Uterus (tissue), 3 donors: ENCODE measurements at regions not wholly inside any gene's neighbourhood (a gene's known extent, or its start where the extent isn't known, plus 50 kb on each side); places are given as distances from the start of the nearest gene placed in this dataset.

Experiments
- DNase-seq, 2 donors: peaks; one replicate each; pipeline ENCODE4 v3.0.0-alpha.2; 2019 to 2020
- H3K27ac ChIP-seq, 2 donors: fragments of 200-600 bp; sonication (generic); 1 replicate in 1 of 2; 2 replicates in 1 of 2; pipeline ENCODE4 v1.5.1; 2016 to 2018
- H3K27me3 ChIP-seq, 2 donors: fragments of 200-600 bp; sonication (generic); one replicate each; pipeline ENCODE4 v1.5.1; 2018 to 2019; ENCODE audit warnings: control low read depth in 1 of 2
- H3K36me3 ChIP-seq, 2 donors: fragments of 200-600 bp; sonication (generic); one replicate each; pipeline ENCODE4 v1.5.1; 2019; ENCODE audit warnings: control low read depth in 1 of 2
- H3K4me1 ChIP-seq, 2 donors: fragments of 200-600 bp; sonication (generic); one replicate each; pipeline ENCODE4 v1.5.1; 2018 to 2019; ENCODE audit warnings: control low read depth in 1 of 2
- H3K4me3 ChIP-seq, 2 donors: fragments of 200-600 bp; sonication (generic); 1 replicate in 1 of 2; 2 replicates in 1 of 2; pipeline ENCODE4 v1.5.1; 2018 to 2019; ENCODE audit warnings: mild to moderate bottlenecking in 1 of 2
- H3K9me3 ChIP-seq, 2 donors: fragments of 200-600 bp; sonication (generic); one replicate each; pipeline ENCODE4 v1.5.1; 2019; ENCODE audit warnings: control low read depth in 1 of 2
- POLR2A ChIP-seq, 2 donors: fragments of 450-650 bp; IDR thresholded peaks; one replicate each; pipeline ENCODE4 v1.6.1; 2016; ENCODE audit warnings: antibody characterized with exemption in 2 of 2, mild to moderate bottlenecking in 1 of 2, moderate library complexity in 1 of 2
- intact Hi-C: fragments of 100-400 bp; cut with DNase I; formaldehyde crosslinking; loops from one replicate; pipeline ENCODE4 v1.15.1; 2023; ENCODE audit warnings: low total_unique reads
- TF ChIP-seq, protein P1 (sequence below), 4 experiments: fragments of 200-600 bp in 2 of 4; fragments of 450-650 bp in 2 of 4; sonication (generic) in 2 of 4; IDR thresholded peaks; one replicate each; pipeline ENCODE4 v1.5.1; 2016 to 2019; ENCODE audit warnings: antibody characterized with exemption in 4 of 4, mild to moderate bottlenecking in 2 of 4, moderate library complexity in 1 of 4
- donor health status: DM: yes; HTN: yes; CAD: no.

DNA sequence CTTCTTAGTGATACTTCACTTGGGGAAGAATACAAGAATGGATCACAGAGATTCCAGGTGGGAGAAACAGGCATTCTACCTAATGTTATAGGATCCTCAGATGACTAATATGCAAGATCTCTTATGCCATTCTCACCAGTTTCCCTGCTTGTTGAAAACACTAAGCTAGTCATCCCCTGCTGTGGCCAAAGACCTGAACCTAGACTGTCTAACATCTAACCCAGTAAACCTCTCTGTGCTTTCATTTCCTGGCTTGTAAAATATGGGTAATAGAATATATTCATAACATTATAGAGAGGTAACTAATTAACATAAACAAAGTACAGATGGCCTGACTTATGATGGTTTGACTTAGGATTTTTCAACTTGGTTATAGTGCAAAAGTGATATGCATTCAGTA lies 776.3 kb downstream of the TUSC7 start:
- no peaks in the 10 kb centered on the region for H3K4me1 ChIP-seq
- no peak for TF ChIP-seq POLR2A (IDR thresholded peaks at IDR 0.05)
- TF ChIP-seq, protein P1, sequence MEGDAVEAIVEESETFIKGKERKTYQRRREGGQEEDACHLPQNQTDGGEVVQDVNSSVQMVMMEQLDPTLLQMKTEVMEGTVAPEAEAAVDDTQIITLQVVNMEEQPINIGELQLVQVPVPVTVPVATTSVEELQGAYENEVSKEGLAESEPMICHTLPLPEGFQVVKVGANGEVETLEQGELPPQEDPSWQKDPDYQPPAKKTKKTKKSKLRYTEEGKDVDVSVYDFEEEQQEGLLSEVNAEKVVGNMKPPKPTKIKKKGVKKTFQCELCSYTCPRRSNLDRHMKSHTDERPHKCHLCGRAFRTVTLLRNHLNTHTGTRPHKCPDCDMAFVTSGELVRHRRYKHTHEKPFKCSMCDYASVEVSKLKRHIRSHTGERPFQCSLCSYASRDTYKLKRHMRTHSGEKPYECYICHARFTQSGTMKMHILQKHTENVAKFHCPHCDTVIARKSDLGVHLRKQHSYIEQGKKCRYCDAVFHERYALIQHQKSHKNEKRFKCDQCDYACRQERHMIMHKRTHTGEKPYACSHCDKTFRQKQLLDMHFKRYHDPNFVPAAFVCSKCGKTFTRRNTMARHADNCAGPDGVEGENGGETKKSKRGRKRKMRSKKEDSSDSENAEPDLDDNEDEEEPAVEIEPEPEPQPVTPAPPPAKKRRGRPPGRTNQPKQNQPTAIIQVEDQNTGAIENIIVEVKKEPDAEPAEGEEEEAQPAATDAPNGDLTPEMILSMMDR (IDR thresholded peaks at IDR 0.05), result no peak
- no peak overlapping the region for H3K4me3 ChIP-seq
- no peaks in the 10 kb centered on the region for H3K27me3 ChIP-seq
- no peak overlapping the region for H3K27ac ChIP-seq
- intact Hi-C loops, result no loop called here
- H3K9me3 ChIP-seq, result no peaks in the 10 kb centered on the region
- no peaks in the 10 kb centered on the region for H3K36me3 ChIP-seq
- no peak for DNase-seq

DNA sequence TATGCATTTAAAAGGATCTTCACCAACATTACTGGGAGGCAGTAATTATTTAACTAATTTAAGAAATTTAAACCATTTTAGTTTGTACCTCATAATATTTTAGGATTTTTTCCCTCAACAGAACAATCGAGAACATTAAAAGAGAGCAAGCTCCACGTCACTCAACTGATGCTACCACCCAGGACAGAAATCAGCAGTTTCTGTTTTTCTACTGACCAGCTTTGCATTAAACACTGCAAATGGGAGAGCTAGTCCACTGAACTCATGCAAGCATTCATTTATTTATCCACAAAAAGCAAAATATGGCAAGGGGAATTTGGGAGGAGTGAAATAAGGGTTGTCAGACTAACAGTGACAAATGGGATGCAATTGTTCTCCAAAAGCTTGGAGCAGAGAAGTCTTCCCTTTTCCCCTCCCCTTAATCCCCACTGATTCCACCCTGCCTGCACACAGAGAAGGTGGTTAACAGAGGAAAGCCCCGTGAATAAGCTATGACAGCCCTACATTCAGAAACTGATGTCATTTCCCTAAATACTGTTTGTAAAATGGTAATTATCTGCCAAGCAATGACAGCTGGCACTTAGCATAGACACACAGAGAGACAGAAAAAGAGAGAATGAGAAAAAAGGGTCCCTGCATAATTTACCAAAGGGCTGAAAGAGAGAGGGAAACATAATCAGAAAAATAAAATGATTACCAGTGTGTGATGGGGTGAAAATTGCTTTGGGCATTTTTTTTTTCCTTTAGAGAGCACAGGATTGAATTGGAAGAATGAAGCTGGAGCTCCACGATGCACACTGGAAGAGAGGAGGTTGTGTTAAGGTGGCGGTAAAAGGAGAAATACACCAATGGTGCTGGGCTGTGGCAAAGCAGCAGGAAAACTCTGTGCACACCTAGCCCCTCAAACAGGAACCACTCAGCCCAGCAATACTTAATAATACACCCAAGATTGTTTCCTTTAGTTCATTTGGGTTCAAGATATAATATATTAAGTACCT lies 777.4 kb downstream of the TUSC7 start:
- Histone ChIP-seq H3K36me3 (no peaks in the 10 kb centered on the region), H3K27ac (no peak overlapping the region), H3K4me1 (no peaks in the 10 kb centered on the region), H3K9me3 (no peaks in the 10 kb centered on the region), H3K4me3 (no peak overlapping the region), H3K27me3 (no peaks in the 10 kb centered on the region)
- TF ChIP-seq POLR2A (IDR thresholded peaks at IDR 0.05), result no peak
- TF ChIP-seq, protein P1 (IDR thresholded peaks at IDR 0.05), result no peak
- no peak for DNase-seq
- intact Hi-C loops, result no loop called here

DNA sequence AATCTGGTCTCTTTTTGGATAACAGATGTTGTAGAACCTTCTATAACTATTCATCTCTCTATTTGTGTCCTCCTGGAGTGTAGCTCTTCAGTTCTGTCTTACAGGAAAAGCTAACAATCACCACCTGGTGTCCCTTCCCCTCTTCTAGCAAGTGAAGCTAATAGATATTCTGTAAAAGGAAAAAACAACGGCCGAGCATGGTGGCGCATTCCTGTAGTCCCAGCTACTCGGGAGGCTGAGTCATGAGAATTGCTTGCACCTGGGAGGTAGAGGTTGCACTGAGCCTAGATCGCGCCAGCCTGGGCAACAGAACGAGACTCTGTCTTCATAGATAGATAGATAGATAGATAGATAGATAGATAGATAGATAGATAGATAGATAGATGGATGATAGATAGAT lies 779.4 kb downstream of the TUSC7 start:
- Histone ChIP-seq H3K9me3 (no peaks in the 10 kb centered on the region), H3K4me1 (no peaks in the 10 kb centered on the region), H3K4me3 (no peak overlapping the region), H3K36me3 (no peaks in the 10 kb centered on the region), H3K27ac (no peak overlapping the region), H3K27me3 (no peaks in the 10 kb centered on the region)
- TF ChIP-seq, protein P1 (IDR thresholded peaks at IDR 0.05), result no peak
- TF ChIP-seq POLR2A (IDR thresholded peaks at IDR 0.05), result no peak
- intact Hi-C loops, result no loop called here
- no peak for DNase-seq

DNA sequence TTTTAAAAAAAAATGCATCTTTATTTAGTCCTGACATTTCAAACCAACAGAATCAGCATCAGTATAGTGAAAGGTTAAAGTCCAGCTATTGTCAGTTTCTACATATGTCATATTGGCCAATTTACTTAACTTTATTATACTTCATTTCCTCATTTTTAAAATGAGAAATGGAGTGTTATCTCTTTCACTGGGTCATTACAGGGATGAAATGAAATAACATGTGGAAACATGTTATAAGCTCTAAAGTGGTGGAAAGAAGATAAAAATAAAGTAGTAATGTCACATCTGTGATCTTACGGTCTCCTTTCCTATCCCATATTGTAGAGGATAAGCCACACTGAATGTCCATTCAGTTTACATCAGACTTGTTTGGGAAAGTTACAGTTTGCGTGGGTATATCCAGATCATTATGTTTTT lies 780.1 kb downstream of the TUSC7 start:
- no peak for DNase-seq
- Histone ChIP-seq H3K4me3 (no peak overlapping the region), H3K4me1 (no peaks in the 10 kb centered on the region), H3K27me3 (no peaks in the 10 kb centered on the region), H3K36me3 (no peaks in the 10 kb centered on the region), H3K27ac (no peak overlapping the region), H3K9me3 (no peaks in the 10 kb centered on the region)
- no peak for TF ChIP-seq POLR2A (IDR thresholded peaks at IDR 0.05)
- TF ChIP-seq, protein P1 (IDR thresholded peaks at IDR 0.05), result no peak
- intact Hi-C loops, result no loop called here

DNA sequence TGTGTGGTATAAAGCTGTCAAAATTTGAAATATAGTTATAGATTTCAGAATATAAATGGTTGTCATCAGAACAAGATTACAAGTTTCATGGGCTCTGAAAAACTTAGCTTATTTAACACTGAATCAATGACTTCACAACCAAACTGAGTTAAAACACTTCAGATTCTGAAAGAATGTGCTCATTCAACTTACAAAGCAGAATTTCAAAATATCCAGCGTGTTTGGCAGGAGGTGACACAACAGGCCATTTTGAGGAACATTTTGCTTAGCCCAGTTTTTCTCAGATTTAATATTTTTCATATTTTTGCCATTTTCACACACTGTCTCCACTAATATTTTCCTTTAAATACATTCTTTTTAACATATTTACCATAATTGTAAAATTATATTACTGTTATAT lies 781.1 kb downstream of the TUSC7 start:
- intact Hi-C loops, result no loop called here
- no peaks in the 10 kb centered on the region for H3K27me3 ChIP-seq
- TF ChIP-seq, protein P1 (IDR thresholded peaks at IDR 0.05), result no peak
- TF ChIP-seq POLR2A (IDR thresholded peaks at IDR 0.05), result no peak
- DNase-seq, result no peak
- H3K27ac ChIP-seq, result no peak overlapping the region
- H3K4me1 ChIP-seq, result no peaks in the 10 kb centered on the region
- H3K36me3 ChIP-seq, result no peaks in the 10 kb centered on the region
- no peak overlapping the region for H3K4me3 ChIP-seq
- no peaks in the 10 kb centered on the region for H3K9me3 ChIP-seq
